GM21390 (cell line): ENCODE measurements at regions not wholly inside any gene's neighbourhood (a gene's known extent, or its start where the extent isn't known, plus 50 kb on each side); places are given as distances from the start of the nearest gene placed in this dataset.

Source experiments
- ATAC-seq: cut with Tn5 transposase; IDR thresholded peaks from one replicate; pipeline ENCODE4 v1.9.1; 2021; ENCODE audit not compliant: unreplicated experiment

DNA sequence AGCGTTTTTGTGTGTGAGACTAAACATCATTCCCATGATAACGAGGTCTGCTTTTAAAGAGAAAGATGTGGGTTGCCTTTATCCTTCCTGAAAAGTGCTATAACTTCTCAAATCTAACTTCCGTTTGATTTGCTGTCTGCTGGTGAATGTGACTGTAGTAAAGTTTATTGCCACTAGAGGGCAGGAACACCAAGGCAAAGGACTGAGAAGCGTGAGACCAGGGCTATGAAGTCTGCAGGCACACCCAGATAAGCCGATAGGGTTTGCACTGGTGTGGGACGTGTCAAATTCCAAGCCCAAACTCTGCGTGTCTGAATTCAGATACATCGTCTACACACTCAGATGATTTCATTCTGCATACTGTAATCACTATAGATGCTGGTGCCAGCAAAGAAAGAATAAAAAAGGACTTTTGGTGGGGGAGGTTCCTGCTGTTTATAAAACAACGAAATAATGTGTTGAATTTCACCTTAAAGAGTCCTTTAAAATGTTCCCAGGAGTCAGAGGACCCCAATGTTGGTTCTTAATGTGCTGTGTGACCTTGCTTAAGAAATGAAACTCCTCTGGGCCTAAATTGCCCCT, 87.2 kb downstream of the PTTG1 start:
- ATAC-seq = peak; percentile 83

DNA sequence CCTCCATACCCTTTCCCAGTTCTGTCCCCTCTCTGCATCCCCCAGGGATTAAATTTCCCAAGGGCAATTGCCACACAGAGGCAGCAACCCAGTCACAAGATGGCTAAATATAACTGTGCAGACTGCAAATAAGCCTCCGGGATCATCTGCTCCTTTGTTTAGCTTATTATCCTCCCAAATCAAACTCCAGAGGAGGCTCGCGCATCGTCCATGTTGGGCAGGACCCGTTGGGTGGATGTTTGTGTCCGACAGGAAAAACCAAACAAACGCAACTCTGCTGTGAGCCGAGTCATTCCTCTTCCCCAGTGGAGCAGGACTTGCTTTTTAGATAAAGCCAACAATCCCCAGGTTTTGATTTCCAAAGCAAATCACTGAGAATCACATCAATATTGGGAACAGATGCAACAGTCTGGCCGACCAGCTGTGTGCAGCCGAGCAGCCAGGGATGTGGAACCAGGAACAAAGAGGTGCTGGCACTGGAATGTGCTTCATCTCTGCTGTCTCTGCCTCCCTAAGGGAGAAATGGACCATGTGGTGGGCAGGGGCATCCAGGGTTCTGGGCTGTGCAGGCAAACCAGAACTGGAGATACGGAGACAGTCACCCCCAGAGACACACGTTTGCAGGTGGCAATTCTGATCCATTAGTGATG, 89.8 kb downstream of the PTTG1 start:
- no peak for ATAC-seq
